ENCODE measurements at regions not wholly inside any gene's neighbourhood (a gene's known extent, or its start where the extent isn't known, plus 50 kb on each side); places are given as distances from the start of the nearest gene placed in this dataset.

DNA sequence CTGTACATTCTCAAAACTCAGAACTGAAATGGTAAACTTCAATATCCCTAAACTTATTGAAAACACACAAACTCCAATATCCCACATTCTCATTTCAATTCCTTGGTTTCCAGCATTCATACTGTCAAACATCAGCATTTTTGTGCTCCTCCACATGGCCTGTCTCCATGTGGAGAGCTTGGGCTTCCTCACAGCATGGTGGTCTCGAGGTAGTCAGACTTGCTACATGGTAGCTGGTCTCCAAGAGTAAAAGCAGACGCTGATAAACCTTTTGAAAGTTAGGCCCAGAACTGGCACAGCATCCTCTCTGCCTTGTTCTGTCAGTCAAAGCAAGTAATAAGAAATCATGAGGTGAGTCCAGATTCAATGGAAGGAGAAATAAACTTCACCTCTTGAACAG is 70.5 kb downstream of the VCPKMT start:
- DNase-seq = no peak
- Histone ChIP-seq H3K9me3 (no peaks in the 10 kb centered on the region), H3K4me3 (no peak overlapping the region), H3K27me3 (no peaks in the 10 kb centered on the region), H3K36me3 (no peaks in the 10 kb centered on the region), H3K27ac (peak overlapping the region in 3 of 4 donors; percentile 83 to 85 (median 83)), H3K4me1 (peaks cover 15 to 23% (median 22%) of the 10 kb centered on the region in 4 donors)
- no peak for ATAC-seq (ENCODE audit: low FRiP score in 2 of 2)
- no peak for TF ChIP-seq POLR2A (IDR thresholded peaks at IDR 0.05)
- TF ChIP-seq, protein P1, sequence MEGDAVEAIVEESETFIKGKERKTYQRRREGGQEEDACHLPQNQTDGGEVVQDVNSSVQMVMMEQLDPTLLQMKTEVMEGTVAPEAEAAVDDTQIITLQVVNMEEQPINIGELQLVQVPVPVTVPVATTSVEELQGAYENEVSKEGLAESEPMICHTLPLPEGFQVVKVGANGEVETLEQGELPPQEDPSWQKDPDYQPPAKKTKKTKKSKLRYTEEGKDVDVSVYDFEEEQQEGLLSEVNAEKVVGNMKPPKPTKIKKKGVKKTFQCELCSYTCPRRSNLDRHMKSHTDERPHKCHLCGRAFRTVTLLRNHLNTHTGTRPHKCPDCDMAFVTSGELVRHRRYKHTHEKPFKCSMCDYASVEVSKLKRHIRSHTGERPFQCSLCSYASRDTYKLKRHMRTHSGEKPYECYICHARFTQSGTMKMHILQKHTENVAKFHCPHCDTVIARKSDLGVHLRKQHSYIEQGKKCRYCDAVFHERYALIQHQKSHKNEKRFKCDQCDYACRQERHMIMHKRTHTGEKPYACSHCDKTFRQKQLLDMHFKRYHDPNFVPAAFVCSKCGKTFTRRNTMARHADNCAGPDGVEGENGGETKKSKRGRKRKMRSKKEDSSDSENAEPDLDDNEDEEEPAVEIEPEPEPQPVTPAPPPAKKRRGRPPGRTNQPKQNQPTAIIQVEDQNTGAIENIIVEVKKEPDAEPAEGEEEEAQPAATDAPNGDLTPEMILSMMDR (IDR thresholded peaks at IDR 0.05) = no peak
- no peak for TF ChIP-seq POLR2AphosphoS5 (IDR thresholded peaks at IDR 0.05)
- TF ChIP-seq EP300 (IDR thresholded peaks at IDR 0.05) = no peak
- WGBS, 2 donors = 100% methylated on average over 2 of the region's 2 CpGs

DNA sequence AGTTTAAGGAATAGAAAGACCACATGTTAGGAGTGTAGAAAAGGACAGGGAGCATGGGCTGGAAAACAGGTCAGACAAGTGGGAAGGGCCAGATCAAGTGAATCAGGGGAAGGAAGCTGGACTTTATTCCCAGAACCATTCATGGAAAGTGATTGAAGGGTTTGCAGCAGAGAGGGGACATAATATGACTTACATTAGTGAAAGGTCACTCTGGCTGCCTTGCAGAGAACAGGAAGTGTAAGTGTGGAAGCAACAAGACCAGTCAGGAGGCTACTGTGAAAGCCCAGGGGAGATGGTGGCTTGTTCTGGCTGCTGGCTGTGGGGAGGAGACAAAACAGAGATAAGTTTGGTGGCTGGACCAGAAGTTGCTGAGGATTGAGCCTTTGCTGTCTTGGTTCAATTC is 69.1 kb downstream of the VCPKMT start:
- peak overlapping the region; percentile 36 to 66 (median 44) for H3K27ac ChIP-seq

DNA sequence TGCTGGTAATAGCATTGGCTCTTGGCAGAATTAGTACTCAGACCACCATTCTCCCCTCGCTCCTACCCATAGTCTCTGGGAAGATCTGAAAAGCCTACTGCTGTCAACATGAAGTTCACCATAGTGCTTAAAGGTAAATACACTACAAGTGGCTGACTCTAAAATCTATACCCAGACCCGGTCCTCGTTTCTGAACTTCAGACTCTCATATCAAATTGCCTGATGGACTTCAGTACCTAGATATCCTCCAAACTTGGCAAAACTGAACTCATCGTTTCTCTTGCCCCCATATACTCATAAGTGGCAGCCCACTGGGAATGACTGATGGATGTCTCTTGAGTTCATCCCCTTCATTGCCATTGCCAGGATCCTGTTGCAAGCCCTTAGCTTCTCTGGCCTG is 67.3 kb downstream of the VCPKMT start:
- H3K36me3 ChIP-seq = no peaks in the 10 kb centered on the region
- DNase-seq (no peak), ATAC-seq (ENCODE audit: low FRiP score in 2 of 2) (no peak)
- no peak overlapping the region for H3K4me3 ChIP-seq
- TF ChIP-seq, protein P1 (IDR thresholded peaks at IDR 0.05) = no peak
- TF ChIP-seq POLR2AphosphoS5 (IDR thresholded peaks at IDR 0.05) (no peak), POLR2A (IDR thresholded peaks at IDR 0.05) (no peak), EP300 (IDR thresholded peaks at IDR 0.05) (no peak)
- 80 to 90% methylated on average over 4 of the region's 4 CpGs for WGBS, 2 donors
- H3K9me3 ChIP-seq = no peaks in the 10 kb centered on the region
- H3K27me3 ChIP-seq = no peaks in the 10 kb centered on the region
- peaks cover 9 to 20% (median 18%) of the 10 kb centered on the region in 4 donors for H3K4me1 ChIP-seq
- no peak overlapping the region for H3K27ac ChIP-seq

More for the DNA sequence above, 69.1 kb downstream of the VCPKMT start:
- no peak overlapping the region for H3K4me3 ChIP-seq
- DNase-seq (peak in 1 of 2 donors; percentile 41), ATAC-seq (ENCODE audit: low FRiP score in 2 of 2) (peak in 1 of 2 donors; percentile 30)
- H3K36me3 ChIP-seq = no peaks in the 10 kb centered on the region
- H3K4me1 ChIP-seq = peaks cover 15 to 23% (median 21%) of the 10 kb centered on the region in 4 donors
- H3K27me3 ChIP-seq = no peaks in the 10 kb centered on the region
- H3K9me3 ChIP-seq = no peaks in the 10 kb centered on the region
- TF ChIP-seq EP300 (IDR thresholded peaks at IDR 0.05) (no peak), POLR2AphosphoS5 (IDR thresholded peaks at IDR 0.05) (peak in 1 of 2 donors; percentile 39), POLR2A (IDR thresholded peaks at IDR 0.05) (no peak)
- TF ChIP-seq, protein P1 (IDR thresholded peaks at IDR 0.05) = no peak

DNA sequence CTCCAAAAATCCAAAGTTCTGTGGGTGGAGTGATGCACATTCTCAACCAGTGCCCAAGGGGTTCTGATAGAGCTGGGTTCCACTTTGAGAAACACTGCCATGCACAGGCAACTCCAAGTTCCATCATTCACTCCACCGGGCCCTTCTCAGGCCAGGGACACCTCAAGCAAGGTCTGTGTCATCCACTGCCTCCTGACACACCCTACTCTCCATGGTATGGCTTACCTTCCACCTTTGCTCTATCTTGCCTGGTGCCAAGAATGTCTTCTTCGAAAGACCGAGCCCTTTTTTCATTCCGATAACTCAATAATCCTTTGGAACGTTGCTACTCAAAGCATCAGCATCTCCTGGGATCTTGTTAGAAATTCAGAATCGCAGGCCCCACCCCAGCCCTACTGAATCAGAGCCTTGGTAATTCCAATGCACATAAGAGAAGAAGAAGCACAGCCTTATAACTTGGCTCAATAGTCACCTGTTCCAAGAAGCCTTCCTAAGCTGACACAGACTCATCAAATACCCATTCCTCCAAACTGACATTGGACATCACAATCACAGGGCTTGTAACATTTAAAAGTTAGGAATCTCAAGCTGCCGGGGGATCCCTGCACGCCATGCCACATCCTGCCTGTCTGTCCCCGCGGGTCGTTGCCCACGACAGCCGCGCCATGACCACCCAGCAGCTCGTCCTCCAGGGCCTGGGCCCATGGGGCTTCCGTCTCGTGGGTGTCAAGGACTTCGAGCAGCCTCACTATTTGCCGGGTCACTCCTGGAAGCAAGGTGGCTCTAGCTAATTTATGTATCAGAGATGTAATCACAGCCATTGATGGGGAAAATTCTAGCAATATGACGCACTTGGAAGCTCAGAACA is 66.4 kb downstream of the VCPKMT start:
- WGBS, 2 donors = 96% methylated on average over 18 to 20 of the region's 20 CpGs
- Histone ChIP-seq H3K4me3 (no peak overlapping the region), H3K27ac (no peak overlapping the region), H3K9me3 (no peaks in the 10 kb centered on the region), H3K4me1 (peaks cover 8 to 14% (median 10%) of the 10 kb centered on the region in 4 donors), H3K36me3 (no peaks in the 10 kb centered on the region), H3K27me3 (no peaks in the 10 kb centered on the region)
- DNase-seq (peak in 1 of 2 donors; percentile 63), ATAC-seq (ENCODE audit: low FRiP score in 2 of 2) (no peak)
- TF ChIP-seq POLR2A (IDR thresholded peaks at IDR 0.05) (no peak), POLR2AphosphoS5 (IDR thresholded peaks at IDR 0.05) (no peak), EP300 (IDR thresholded peaks at IDR 0.05) (no peak)
- TF ChIP-seq, protein P1 (IDR thresholded peaks at IDR 0.05) = no peak
